KMS-11 (cell line): ENCODE measurements at regions not wholly inside any gene's neighbourhood (a gene's known extent, or its start where the extent isn't known, plus 50 kb on each side); places are given as distances from the start of the nearest gene placed in this dataset.

Experiments
- H2AFZ ChIP-seq: fragments of 200-600 bp; sonication (generic); 2 replicates; pipeline ENCODE4 v1.6.1; 2016; ENCODE audit warnings: antibody characterized with exemption, mixed run types, low read depth
- H3K27ac ChIP-seq: fragments of 200-600 bp; sonication (generic); 2 replicates; pipeline ENCODE4 v1.6.1; 2016; ENCODE audit warnings: mild to moderate bottlenecking, mixed run types
- H3K27me3 ChIP-seq: fragments of 200-600 bp; sonication (generic); 2 replicates; pipeline ENCODE4 v1.6.1; 2017; ENCODE audit warnings: mild to moderate bottlenecking, low read depth, mixed run types, moderate library complexity; ENCODE audit not compliant: insufficient read depth
- H3K36me3 ChIP-seq: fragments of 200-600 bp; sonication (generic); 2 replicates; pipeline ENCODE4 v1.6.1; 2017; ENCODE audit warnings: mild to moderate bottlenecking, mixed run types; ENCODE audit not compliant: insufficient read depth
- H3K4me1 ChIP-seq: fragments of 200-600 bp; sonication (generic); 2 replicates; pipeline ENCODE4 v1.6.1; 2016; ENCODE audit warnings: mild to moderate bottlenecking, low read depth, mixed run types; ENCODE audit not compliant: poor library complexity, severe bottlenecking
- H3K4me2 ChIP-seq: fragments of 200-600 bp; sonication (generic); 2 replicates; pipeline ENCODE4 v1.7.0; 2016; ENCODE audit warnings: mild to moderate bottlenecking, mixed run types
- H3K4me3 ChIP-seq: fragments of 200-600 bp; sonication (generic); IDR thresholded peaks from 2 replicates; pipeline ENCODE4 v1.6.1; 2017; ENCODE audit warnings: low read depth, low read length, mixed read lengths; ENCODE audit not compliant: insufficient read depth
- H3K79me2 ChIP-seq: fragments of 200-600 bp; sonication (generic); 2 replicates; pipeline ENCODE4 v1.6.1; 2016; ENCODE audit warnings: low read depth, mixed run types; ENCODE audit not compliant: insufficient read depth
- H3K9ac ChIP-seq: fragments of 200-600 bp; sonication (generic); 2 replicates; pipeline ENCODE4 v1.6.1; 2016; ENCODE audit warnings: mild to moderate bottlenecking, mixed run types
- H4K20me1 ChIP-seq: fragments of 200-600 bp; sonication (generic); 2 replicates; pipeline ENCODE4 v1.6.1; 2016; ENCODE audit warnings: mild to moderate bottlenecking, mixed run types; ENCODE audit not compliant: insufficient read depth
- CTCF ChIP-seq: fragments of 200-600 bp; sonication (generic); conservative IDR thresholded peaks from 2 replicates; pipeline ENCODE4 v1.6.1; 2017; ENCODE audit warnings: low read depth, mild to moderate bottlenecking, antibody characterized with exemption, low read length, moderate library complexity, mixed read lengths

- Histone ChIP-seq H3K27ac (no peak overlapping the region), H3K36me3 (no peaks in the 10 kb centered on the region), H3K4me2 (no peak overlapping the region), H3K27me3 (no peaks in the 10 kb centered on the region), H3K9ac (no peak overlapping the region), H4K20me1 (no peaks in the 10 kb centered on the region), H3K4me3 (no peak overlapping the region), H3K4me1 (peaks cover 24% of the 10 kb centered on the region), H2AFZ (no peak overlapping the region), H3K79me2 (no peaks in the 10 kb centered on the region)
- no peak for TF ChIP-seq CTCF
Measured at GRCh38 chr1:96366516-96366915, 355.1 kb upstream of the PTBP2 start.

- H3K27me3 ChIP-seq: no peaks in the 10 kb centered on the region
- peaks cover 18% of the 10 kb centered on the region for H3K4me1 ChIP-seq
- no peaks in the 10 kb centered on the region for H3K36me3 ChIP-seq
- H2AFZ ChIP-seq: no peak overlapping the region
- H3K4me3 ChIP-seq: no peak overlapping the region
- no peaks in the 10 kb centered on the region for H4K20me1 ChIP-seq
- no peaks in the 10 kb centered on the region for H3K79me2 ChIP-seq
- H3K9ac ChIP-seq: no peak overlapping the region
- TF ChIP-seq CTCF: no peak
- H3K4me2 ChIP-seq: no peak overlapping the region
- H3K27ac ChIP-seq: no peak overlapping the region
Measured at GRCh38 chr1:96367791-96368190, 353.8 kb upstream of the PTBP2 start.

GRCh38 chr1:96370757-96371156 lies 350.8 kb upstream of the PTBP2 start:
- no peaks in the 10 kb centered on the region for H3K27me3 ChIP-seq
- H3K4me2 ChIP-seq: no peak overlapping the region
- no peaks in the 10 kb centered on the region for H3K79me2 ChIP-seq
- H3K27ac ChIP-seq: no peak overlapping the region
- no peak for TF ChIP-seq CTCF
- no peak overlapping the region for H3K4me3 ChIP-seq
- peaks cover 28% of the 10 kb centered on the region for H3K4me1 ChIP-seq
- no peak overlapping the region for H2AFZ ChIP-seq
- no peak overlapping the region for H3K9ac ChIP-seq
- no peaks in the 10 kb centered on the region for H4K20me1 ChIP-seq
- no peaks in the 10 kb centered on the region for H3K36me3 ChIP-seq

GRCh38 chr1:96372881-96373280 lies 348.7 kb upstream of the PTBP2 start:
- no peak overlapping the region for H3K27ac ChIP-seq
- no peaks in the 10 kb centered on the region for H3K36me3 ChIP-seq
- H3K27me3 ChIP-seq: no peaks in the 10 kb centered on the region
- H3K79me2 ChIP-seq: no peaks in the 10 kb centered on the region
- no peak overlapping the region for H3K4me3 ChIP-seq
- no peaks in the 10 kb centered on the region for H4K20me1 ChIP-seq
- peaks cover 28% of the 10 kb centered on the region for H3K4me1 ChIP-seq
- no peak for TF ChIP-seq CTCF
- H3K9ac ChIP-seq: no peak overlapping the region
- H2AFZ ChIP-seq: no peak overlapping the region
- no peak overlapping the region for H3K4me2 ChIP-seq
